Mucosa of descending colon (tissue), 3 donors: ENCODE measurements at regions not wholly inside any gene's neighbourhood (a gene's known extent, or its start where the extent isn't known, plus 50 kb on each side); places are given as distances from the start of the nearest gene placed in this dataset.

Experiments
- ATAC-seq: fragments of 200-7000 bp; cut with Tn5 transposase; one replicate; pipeline ENCODE4 v1.9.1; 2020; ENCODE audit warnings: mild to moderate bottlenecking, moderate library complexity
- DNase-seq, 3 donors: peaks; one replicate each; pipeline ENCODE4 v3.0.0-alpha.2; 2020
- H3K36me3 ChIP-seq: fragments of 200-600 bp; one replicate; pipeline ENCODE4 v1.8.0; 2021; ENCODE audit warnings: low read depth, mild to moderate bottlenecking
- H3K4me1 ChIP-seq: fragments of 200-600 bp; one replicate; pipeline ENCODE4 v1.8.0; 2021; ENCODE audit warnings: low read depth, mild to moderate bottlenecking
- H3K4me3 ChIP-seq: fragments of 200-600 bp; one replicate; pipeline ENCODE4 v1.8.0; 2021; ENCODE audit warnings: mild to moderate bottlenecking
- H3K9me3 ChIP-seq: fragments of 200-600 bp; one replicate; pipeline ENCODE4 v1.8.0; 2021; ENCODE audit warnings: mild to moderate bottlenecking
- intact Hi-C, 2 donors: fragments of 100-400 bp; cut with DNase I in 1 of 2; cut with micrococcal nuclease in 1 of 2; formaldehyde crosslinking; loops; one replicate each; pipeline versions ENCODE4 v1.11.0 to v1.11.1; 2022; cut with DNase I, micrococcal nuclease
- TF ChIP-seq, protein P1 (sequence below): fragments of 200-600 bp; IDR thresholded peaks from one replicate; pipeline ENCODE4 v1.8.0; 2022; ENCODE audit warnings: antibody characterized with exemption, mild to moderate bottlenecking
- donor health status: DM: no; HTN: no; CAD: no; lungs with moderate emphysema.
- donor health status: DM: no; HTN: no; CAD: no.
- donor health status: DM: no; HTN: yes; CAD: no.

- ATAC-seq (no peak), DNase-seq (no peak)
- TF ChIP-seq, protein P1, sequence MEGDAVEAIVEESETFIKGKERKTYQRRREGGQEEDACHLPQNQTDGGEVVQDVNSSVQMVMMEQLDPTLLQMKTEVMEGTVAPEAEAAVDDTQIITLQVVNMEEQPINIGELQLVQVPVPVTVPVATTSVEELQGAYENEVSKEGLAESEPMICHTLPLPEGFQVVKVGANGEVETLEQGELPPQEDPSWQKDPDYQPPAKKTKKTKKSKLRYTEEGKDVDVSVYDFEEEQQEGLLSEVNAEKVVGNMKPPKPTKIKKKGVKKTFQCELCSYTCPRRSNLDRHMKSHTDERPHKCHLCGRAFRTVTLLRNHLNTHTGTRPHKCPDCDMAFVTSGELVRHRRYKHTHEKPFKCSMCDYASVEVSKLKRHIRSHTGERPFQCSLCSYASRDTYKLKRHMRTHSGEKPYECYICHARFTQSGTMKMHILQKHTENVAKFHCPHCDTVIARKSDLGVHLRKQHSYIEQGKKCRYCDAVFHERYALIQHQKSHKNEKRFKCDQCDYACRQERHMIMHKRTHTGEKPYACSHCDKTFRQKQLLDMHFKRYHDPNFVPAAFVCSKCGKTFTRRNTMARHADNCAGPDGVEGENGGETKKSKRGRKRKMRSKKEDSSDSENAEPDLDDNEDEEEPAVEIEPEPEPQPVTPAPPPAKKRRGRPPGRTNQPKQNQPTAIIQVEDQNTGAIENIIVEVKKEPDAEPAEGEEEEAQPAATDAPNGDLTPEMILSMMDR = no peak
- H3K4me1 ChIP-seq = no peaks in the 10 kb centered on the region
- intact Hi-C loops = no loop called here
- H3K9me3 ChIP-seq = no peaks in the 10 kb centered on the region
- no peak overlapping the region for H3K4me3 ChIP-seq
- H3K36me3 ChIP-seq = no peaks in the 10 kb centered on the region
Measured at GRCh38 chr11:41980741-41981140, 521.3 kb upstream of the LRRC4C start.

- TF ChIP-seq, protein P1 = no peak
- Histone ChIP-seq H3K4me3 (no peak overlapping the region), H3K9me3 (no peaks in the 10 kb centered on the region), H3K36me3 (no peaks in the 10 kb centered on the region), H3K4me1 (no peaks in the 10 kb centered on the region)
- no peak for ATAC-seq
- no peak for DNase-seq
- intact Hi-C loops = no loop called here
Measured at GRCh38 chr11:41982276-41982675, 522.8 kb upstream of the LRRC4C start.

DNA sequence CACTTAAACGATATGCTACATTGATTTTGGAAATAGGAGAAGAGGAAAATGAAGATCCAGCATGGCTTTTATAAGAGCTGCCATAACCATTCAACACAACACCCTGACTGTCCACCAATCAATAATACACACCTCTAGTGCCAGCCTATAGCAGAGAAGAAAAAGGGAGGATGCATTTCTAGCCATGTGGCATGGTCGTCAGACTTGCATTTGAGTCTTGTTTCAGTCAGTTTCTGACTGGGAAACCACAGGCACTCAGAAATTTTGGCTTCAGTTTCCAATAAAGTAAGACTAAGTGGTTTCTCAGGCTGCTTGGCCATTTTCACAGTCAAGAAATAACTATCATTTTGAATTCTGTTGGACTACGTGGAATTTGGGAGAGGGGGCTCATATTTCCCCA is 523.5 kb upstream of the LRRC4C start:
- no peaks in the 10 kb centered on the region for H3K36me3 ChIP-seq
- DNase-seq (no peak), ATAC-seq (no peak)
- intact Hi-C loops = no loop called here
- H3K4me3 ChIP-seq = no peak overlapping the region
- no peaks in the 10 kb centered on the region for H3K9me3 ChIP-seq
- H3K4me1 ChIP-seq = no peaks in the 10 kb centered on the region
- TF ChIP-seq, protein P1 = no peak

GRCh38 chr11:41983475-41983874 is 524.0 kb upstream of the LRRC4C start:
- intact Hi-C loops = no loop called here
- Histone ChIP-seq H3K36me3 (no peaks in the 10 kb centered on the region), H3K4me1 (no peaks in the 10 kb centered on the region), H3K4me3 (no peak overlapping the region), H3K9me3 (no peaks in the 10 kb centered on the region)
- ATAC-seq (no peak), DNase-seq (no peak)
- TF ChIP-seq, protein P1 = no peak

- no peak for DNase-seq
- ATAC-seq = no peak
- intact Hi-C loops = no loop called here
- no peaks in the 10 kb centered on the region for H3K4me1 ChIP-seq
- H3K4me3 ChIP-seq = no peak overlapping the region
- TF ChIP-seq, protein P1 = no peak
- H3K9me3 ChIP-seq = no peaks in the 10 kb centered on the region
- no peaks in the 10 kb centered on the region for H3K36me3 ChIP-seq
Measured at GRCh38 chr11:41984023-41984422, 524.6 kb upstream of the LRRC4C start.

- DNase-seq = no peak
- no peaks in the 10 kb centered on the region for H3K9me3 ChIP-seq
- TF ChIP-seq, protein P1 = no peak
- no peak for ATAC-seq
- H3K36me3 ChIP-seq = no peaks in the 10 kb centered on the region
- no peak overlapping the region for H3K4me3 ChIP-seq
- intact Hi-C loops = no loop called here
- no peaks in the 10 kb centered on the region for H3K4me1 ChIP-seq
Measured at GRCh38 chr11:41985799-41986198, 526.3 kb upstream of the LRRC4C start.
